HUES6 (cell line): ENCODE measurements at regions not wholly inside any gene's neighbourhood (a gene's known extent, or its start where the extent isn't known, plus 50 kb on each side); places are given as distances from the start of the nearest gene placed in this dataset.

Experiments used
- H3K27ac ChIP-seq: 2 replicates; pipeline ENCODE4 v1.7.0; 2013; ENCODE audit warnings: low read depth, mild to moderate bottlenecking, low read length, inconsistent platforms
- H3K27me3 ChIP-seq: 2 replicates; pipeline ENCODE4 v1.6.1; 2013; ENCODE audit warnings: low read length; ENCODE audit not compliant: control insufficient read depth, insufficient read depth
- H3K36me3 ChIP-seq: 2 replicates; pipeline ENCODE4 v1.6.1; 2013; ENCODE audit warnings: low read length; ENCODE audit not compliant: control insufficient read depth, insufficient read depth
- H3K4me1 ChIP-seq: 2 replicates; pipeline ENCODE4 v1.6.1; 2013; ENCODE audit warnings: low read length; ENCODE audit not compliant: control insufficient read depth, insufficient read depth
- H3K4me3 ChIP-seq: 2 replicates; pipeline ENCODE4 v1.5.1; 2013; ENCODE audit warnings: low read depth, low read length
- H3K9ac ChIP-seq: one replicate; pipeline ENCODE4 v1.6.1; 2013; ENCODE audit warnings: mild to moderate bottlenecking, low read length
- H3K9me3 ChIP-seq: 2 replicates; pipeline ENCODE4 v1.6.1; 2013; ENCODE audit warnings: low read depth, low read length; ENCODE audit not compliant: control insufficient read depth, insufficient read depth

DNA sequence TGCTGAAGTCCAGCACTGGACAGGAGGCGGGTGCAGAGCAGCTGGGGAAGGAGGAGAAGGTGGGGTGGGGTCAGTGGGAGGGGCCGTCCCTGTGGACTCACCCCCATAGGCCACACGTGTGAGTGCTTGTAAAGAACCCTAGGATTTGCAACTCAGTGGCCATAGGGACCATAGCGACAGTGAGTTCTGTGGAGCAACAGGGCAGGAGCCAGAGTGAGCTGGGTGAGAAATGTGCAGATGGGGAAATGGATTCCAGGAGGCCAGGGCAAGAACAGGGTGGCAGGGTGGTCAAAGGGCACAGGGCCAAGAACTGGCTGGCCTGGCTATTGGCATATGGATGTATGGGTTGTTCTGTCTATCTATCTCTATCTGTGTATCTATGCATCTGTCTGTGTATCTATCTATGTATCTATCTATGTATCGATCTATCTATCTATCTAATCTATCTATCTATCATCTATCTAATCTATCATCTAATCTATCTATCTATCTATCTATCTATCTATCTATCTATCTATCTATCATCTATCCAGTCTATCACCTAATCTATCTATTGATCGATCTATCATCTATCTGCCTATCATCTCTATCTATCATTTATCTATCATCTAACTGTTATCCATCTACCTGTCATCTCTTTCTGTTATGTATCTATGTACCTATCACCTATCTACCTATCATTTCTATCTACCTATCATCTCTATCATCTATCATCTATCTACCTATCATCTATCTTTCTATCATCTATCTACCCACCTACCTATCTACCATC lies 889.0 kb downstream of the TBC1D22A start:
- Histone ChIP-seq H3K9me3 (peaks cover 76% of the 10 kb centered on the region), H3K4me1 (no peaks in the 10 kb centered on the region), H3K27me3 (no peaks in the 10 kb centered on the region), H3K9ac (no peak overlapping the region), H3K27ac (no peak overlapping the region), H3K4me3 (no peak overlapping the region), H3K36me3 (no peaks in the 10 kb centered on the region)

DNA sequence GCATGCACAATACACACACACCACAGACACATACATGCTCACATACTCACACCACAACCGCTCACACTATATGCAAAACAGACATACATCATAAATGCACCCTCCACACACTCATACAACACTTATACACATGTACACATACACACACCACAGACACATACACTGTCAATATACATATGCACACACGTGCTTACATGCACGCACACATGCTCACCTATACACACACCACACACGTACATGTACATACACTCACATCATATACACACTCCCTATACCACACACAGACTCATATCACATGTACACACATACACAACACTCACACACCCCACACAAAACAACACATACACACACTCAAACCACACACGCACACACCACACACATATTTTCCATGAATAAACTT lies 885.3 kb downstream of the TBC1D22A start:
- Histone ChIP-seq H3K36me3 (no peaks in the 10 kb centered on the region), H3K9ac (no peak overlapping the region), H3K4me3 (no peak overlapping the region), H3K9me3 (peaks cover 63% of the 10 kb centered on the region; the same call in 1 of the 2 replicates), H3K27me3 (no peaks in the 10 kb centered on the region), H3K4me1 (no peaks in the 10 kb centered on the region), H3K27ac (no peak overlapping the region)

DNA sequence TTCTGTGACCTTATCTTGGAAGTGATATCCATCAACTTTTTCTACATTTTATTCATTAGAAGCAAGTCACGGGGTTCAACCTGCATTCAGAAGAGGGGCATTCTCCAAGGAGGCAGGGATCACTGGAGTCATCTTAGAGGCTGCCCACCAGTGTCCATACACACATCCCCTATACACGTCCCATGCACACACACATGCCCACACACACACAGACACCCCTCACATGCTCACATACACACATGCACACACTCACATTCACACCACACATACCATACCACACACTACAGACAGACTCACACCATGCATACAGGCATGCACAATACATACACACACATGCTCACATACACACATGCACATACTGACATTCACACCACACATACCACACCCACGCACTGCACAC lies 884.7 kb downstream of the TBC1D22A start:
- Histone ChIP-seq H3K9me3 (peaks cover 59% of the 10 kb centered on the region; the same call in 1 of the 2 replicates), H3K36me3 (no peaks in the 10 kb centered on the region), H3K4me3 (no peak overlapping the region), H3K27me3 (no peaks in the 10 kb centered on the region), H3K4me1 (no peaks in the 10 kb centered on the region), H3K27ac (no peak overlapping the region), H3K9ac (no peak overlapping the region)

DNA sequence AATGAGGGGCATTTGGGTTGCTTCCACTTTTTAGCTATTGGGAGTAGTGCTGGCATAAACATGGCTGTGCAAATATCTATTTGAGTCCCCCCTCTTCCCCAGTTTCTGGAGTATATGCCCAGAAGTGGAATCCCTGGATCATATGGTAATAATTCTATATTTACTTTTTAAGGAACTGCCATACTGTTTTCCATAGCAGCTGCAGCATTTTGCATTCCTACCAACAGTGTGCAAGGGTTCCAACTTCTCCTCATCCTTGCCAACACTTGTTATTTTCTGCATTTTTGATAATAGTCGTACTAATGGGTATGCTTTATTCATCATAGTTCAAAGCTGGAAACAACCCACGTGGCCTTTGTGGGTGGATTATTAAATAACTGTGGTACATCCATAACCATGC lies 883.5 kb downstream of the TBC1D22A start:
- Histone ChIP-seq H3K4me3 (no peak overlapping the region), H3K27ac (no peak overlapping the region), H3K9ac (no peak overlapping the region), H3K9me3 (peaks cover 59% of the 10 kb centered on the region; the same call in 1 of the 2 replicates), H3K27me3 (no peaks in the 10 kb centered on the region), H3K36me3 (no peaks in the 10 kb centered on the region), H3K4me1 (no peaks in the 10 kb centered on the region)

DNA sequence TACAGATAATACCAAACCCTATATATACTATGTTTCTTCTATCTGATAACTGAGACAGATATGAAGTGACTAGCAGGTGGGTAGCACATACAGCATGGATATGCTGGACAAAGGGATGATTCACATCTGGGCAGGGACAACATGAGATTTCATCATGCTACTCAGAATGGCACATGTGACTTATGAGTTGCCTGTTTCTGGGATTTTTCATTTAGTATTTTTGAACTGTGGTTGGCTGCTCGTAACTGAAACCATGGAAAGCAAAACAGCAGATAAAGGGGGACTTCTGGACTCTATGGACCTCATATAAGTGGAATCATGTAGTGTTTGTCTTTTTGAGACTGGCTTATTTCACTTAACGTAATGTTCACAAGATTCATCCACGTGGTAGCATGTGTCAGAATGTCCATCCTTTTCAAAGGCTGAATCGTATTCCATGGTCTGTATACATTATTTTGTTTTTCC lies 883.0 kb downstream of the TBC1D22A start:
- Histone ChIP-seq H3K27ac (no peak overlapping the region), H3K27me3 (no peaks in the 10 kb centered on the region), H3K36me3 (no peaks in the 10 kb centered on the region), H3K4me3 (no peak overlapping the region), H3K9ac (no peak overlapping the region), H3K9me3 (peaks cover 55% of the 10 kb centered on the region; the same call in 1 of the 2 replicates), H3K4me1 (no peaks in the 10 kb centered on the region)

DNA sequence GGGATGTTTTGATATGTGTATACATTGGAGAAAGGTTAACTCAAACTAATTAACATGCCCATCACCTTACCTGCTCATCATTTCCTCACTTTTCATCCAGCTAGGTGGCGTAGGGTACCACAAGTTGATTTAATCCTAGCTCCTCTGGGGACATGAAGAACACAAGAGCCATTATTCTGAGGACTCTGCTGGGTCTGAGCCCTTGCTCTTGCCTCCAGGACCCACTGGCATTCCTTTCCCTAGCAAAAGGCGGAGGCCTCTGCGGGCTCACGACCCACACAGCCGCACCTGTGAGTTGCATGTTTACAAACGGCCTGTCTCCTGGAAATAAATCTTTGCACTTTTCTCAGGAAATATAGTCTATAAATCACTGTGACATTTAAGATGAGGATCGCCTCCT lies 871.9 kb downstream of the TBC1D22A start:
- H3K9ac ChIP-seq: no peak overlapping the region
- H3K27ac ChIP-seq: no peak overlapping the region
- no peaks in the 10 kb centered on the region for H3K4me1 ChIP-seq
- peaks cover 82% of the 10 kb centered on the region for H3K9me3 ChIP-seq
- no peak overlapping the region for H3K4me3 ChIP-seq
- H3K36me3 ChIP-seq: no peaks in the 10 kb centered on the region
- H3K27me3 ChIP-seq: no peaks in the 10 kb centered on the region

DNA sequence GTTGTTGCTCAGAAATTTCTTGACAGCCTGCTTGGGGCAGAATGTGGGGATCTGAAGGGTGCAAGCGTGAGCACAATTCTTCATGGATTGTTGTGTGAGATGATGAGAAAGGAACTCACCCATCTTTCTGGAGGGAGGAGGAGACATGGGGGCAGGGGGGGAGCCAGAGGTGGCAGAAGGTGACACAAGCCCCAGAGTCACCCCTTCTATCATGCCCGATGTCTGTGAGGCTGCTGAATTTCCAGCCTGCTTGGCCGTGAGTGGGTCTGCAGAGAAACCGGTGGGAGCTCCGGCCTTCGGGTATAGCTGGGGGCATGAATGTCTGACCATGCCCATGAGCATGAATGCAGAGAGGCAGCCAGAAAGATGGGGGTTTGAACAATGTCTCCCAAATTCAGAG lies 870.7 kb downstream of the TBC1D22A start:
- Histone ChIP-seq H3K4me3 (no peak overlapping the region), H3K27me3 (no peaks in the 10 kb centered on the region), H3K36me3 (no peaks in the 10 kb centered on the region), H3K9ac (no peak overlapping the region), H3K27ac (no peak overlapping the region), H3K9me3 (peaks cover 88% of the 10 kb centered on the region; the same call in 1 of the 2 replicates), H3K4me1 (no peaks in the 10 kb centered on the region)

DNA sequence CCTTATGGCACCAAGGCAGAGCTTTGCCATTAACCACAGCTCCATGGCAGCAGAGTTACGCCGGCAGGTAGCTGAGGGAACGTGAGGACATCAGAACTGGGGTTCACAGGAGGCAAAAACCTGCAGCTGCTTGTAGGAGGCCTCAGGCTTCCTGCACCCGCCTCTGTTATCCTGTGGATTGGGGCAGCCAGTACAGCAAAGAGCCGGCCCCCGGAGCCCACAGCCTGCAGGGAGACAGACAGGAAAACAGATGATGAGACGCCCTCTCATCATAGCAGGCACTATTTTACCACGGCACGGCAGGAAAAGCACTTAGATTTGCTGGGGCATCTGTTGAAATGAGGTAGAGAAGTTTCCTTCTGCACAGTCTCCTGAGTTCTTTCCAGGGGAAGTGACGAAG lies 870.3 kb downstream of the TBC1D22A start:
- H3K4me1 ChIP-seq: no peaks in the 10 kb centered on the region
- peaks cover 90% of the 10 kb centered on the region; the same call in 1 of the 2 replicates for H3K9me3 ChIP-seq
- no peak overlapping the region for H3K9ac ChIP-seq
- H3K36me3 ChIP-seq: no peaks in the 10 kb centered on the region
- no peak overlapping the region for H3K27ac ChIP-seq
- H3K27me3 ChIP-seq: no peaks in the 10 kb centered on the region
- H3K4me3 ChIP-seq: no peak overlapping the region

DNA sequence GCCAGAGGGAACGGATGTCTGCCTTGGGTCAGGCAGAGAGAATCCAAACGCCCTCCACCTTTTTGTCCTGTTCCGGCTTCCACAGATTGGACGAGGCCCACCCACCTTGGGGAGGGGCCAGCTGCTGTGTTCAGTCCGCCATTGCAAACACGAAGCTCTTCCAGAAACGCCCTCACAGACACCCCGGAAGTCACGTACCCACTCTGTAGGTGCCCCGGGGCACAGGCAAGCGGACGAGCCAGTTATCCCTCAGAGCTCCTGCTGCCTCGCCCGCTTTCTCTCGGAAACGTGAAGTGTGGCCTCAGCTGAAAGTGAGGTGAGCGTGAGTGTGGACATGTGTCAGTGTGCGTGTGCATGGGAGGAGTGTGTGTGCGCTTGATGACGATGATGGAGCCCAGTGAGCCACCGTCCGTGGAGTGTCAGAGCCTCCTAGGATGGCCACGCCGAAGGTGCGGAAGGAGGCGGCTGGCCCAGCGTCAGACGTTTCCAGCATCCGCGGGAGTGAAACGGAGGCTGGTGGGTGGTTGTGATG lies 869.2 kb downstream of the TBC1D22A start:
- H3K27ac ChIP-seq: no peak overlapping the region
- no peak overlapping the region for H3K4me3 ChIP-seq
- H3K9me3 ChIP-seq: peaks cover 88% of the 10 kb centered on the region; the same call in 1 of the 2 replicates
- H3K4me1 ChIP-seq: no peaks in the 10 kb centered on the region; the same call in 1 of the 2 replicates
- H3K27me3 ChIP-seq: no peaks in the 10 kb centered on the region
- H3K9ac ChIP-seq: no peak overlapping the region
- no peaks in the 10 kb centered on the region for H3K36me3 ChIP-seq

DNA sequence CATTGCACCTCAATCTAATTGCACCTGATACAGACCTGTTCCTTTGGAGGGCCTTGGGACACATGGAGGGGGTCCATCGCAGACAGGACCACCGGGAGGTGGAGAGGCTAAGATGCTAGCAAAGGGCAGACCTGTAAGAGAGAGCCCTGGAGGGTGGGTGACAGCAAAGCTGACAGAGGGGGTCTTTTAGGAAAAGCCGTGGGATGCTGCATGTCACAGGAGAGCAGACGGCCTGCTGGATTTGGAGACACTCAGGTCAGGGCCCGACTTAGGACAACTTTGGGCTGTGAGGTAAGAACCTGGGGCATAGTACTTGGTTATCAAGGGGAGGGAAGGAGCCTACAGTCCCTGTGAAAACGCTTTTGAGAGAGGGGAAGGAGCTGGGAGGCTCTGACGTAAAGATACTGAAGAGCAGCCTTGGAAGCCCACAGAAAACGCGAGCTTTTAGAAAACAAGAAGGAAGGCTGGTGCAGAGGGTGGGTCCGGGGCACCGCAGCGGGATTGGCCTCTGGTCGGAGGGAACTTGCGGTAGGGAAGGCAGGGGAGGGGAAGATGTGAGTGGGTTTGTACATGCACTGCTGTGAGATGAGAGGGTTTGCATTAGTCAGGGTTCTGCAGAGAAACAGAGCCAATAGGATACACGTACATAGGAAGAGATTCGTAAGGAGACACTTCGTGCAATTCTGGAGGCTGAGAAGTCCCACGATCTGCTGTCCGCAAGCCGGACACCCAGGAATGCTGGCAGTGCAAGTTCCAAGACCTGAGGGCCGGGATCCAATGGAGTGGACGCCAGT lies 868.5 kb downstream of the TBC1D22A start:
- Histone ChIP-seq H3K4me1 (no peaks in the 10 kb centered on the region; the same call in 1 of the 2 replicates), H3K27me3 (no peaks in the 10 kb centered on the region), H3K9me3 (peaks cover 87% of the 10 kb centered on the region; the same call in 1 of the 2 replicates), H3K36me3 (no peaks in the 10 kb centered on the region), H3K27ac (no peak overlapping the region), H3K9ac (no peak overlapping the region), H3K4me3 (no peak overlapping the region)
